ENCODE measurements at regions not wholly inside any gene's neighbourhood (a gene's known extent, or its start where the extent isn't known, plus 50 kb on each side); places are given as distances from the start of the nearest gene placed in this dataset.

GRCh38 chr17:72539981-72540897 lies 419.4 kb downstream of the SOX9 start:
- no peak overlapping the region for H3K27ac Mint-ChIP-seq
- H3K27me3 Mint-ChIP-seq: peaks cover 7 to 22% of the 10 kb centered on the region in 2 donors
- peak overlapping the region in 3 of 8 donors; percentile 36 to 70 (median 54) for H3K4me3 Mint-ChIP-seq

GRCh38 chr17:72542317-72542716 lies 421.5 kb downstream of the SOX9 start:
- Histone ChIP-seq H3K4me3 (ENCODE audit: low read length in 2 of 2) (no peak overlapping the region), H3K27me3 (ENCODE audit: insufficient read depth, low read length) (peaks cover 4% of the 10 kb centered on the region), H3K36me3 (ENCODE audit: insufficient read depth, low read length) (no peaks in the 10 kb centered on the region), H3K4me1 (ENCODE audit: insufficient read depth, low read length) (peaks cover 4% of the 10 kb centered on the region), H3K27ac (ENCODE audit: low read depth, low read length) (no peak overlapping the region), H3K9me3 (ENCODE audit: control insufficient read depth in 1 of 2, low read length in 2 of 2) (no peaks in the 10 kb centered on the region)
- H3K27ac Mint-ChIP-seq: no peak overlapping the region
- H3K4me3 Mint-ChIP-seq: no peak overlapping the region
- CTCF ChIA-PET (ENCODE audit: partially characterized antibody): interaction anchor here (1.2 kb wide), 1 partner anchor 17 kb away, joined by 5 read pairs; no protein-coding TSS in a partner anchor
- no peaks in the 10 kb centered on the region for H3K36me3 Mint-ChIP-seq
- no peak for DNase-seq
- peaks cover 2 to 11% (median 4%) of the 10 kb centered on the region in 4 donors for H3K4me1 Mint-ChIP-seq
- H3K9me3 Mint-ChIP-seq: peaks cover 0 to 5% (median 0%) of the 10 kb centered on the region in 8 donors
- POLR2A ChIA-PET (ENCODE audit: partially characterized antibody): no interaction called here
- intact Hi-C loops (cut with micrococcal nuclease): no loop called here
- H3K27me3 Mint-ChIP-seq: peaks cover 5 to 17% of the 10 kb centered on the region in 2 donors

More at GRCh38 chr17:72539981-72540897, 419.4 kb downstream of the SOX9 start:
- no peak overlapping the region for H3K4me3 ChIP-seq (ENCODE audit: low read length in 2 of 2)
- H3K4me1 ChIP-seq (ENCODE audit: insufficient read depth, low read length): peaks cover 4% of the 10 kb centered on the region
- CTCF ChIA-PET (ENCODE audit: partially characterized antibody): interaction anchor here (0.7 to 1.4 kb wide), 4 partner anchors 9 to 18 kb away, joined by 3 to 6 read pairs (median 4); no protein-coding TSS in a partner anchor
- Mint-ChIP-seq H3K36me3 (no peaks in the 10 kb centered on the region), H3K9me3 (peaks cover 0 to 2% (median 0%) of the 10 kb centered on the region in 8 donors), H3K4me1 (peaks cover 2 to 11% (median 4%) of the 10 kb centered on the region in 4 donors)
- POLR2A ChIA-PET (ENCODE audit: partially characterized antibody): no interaction called here
- intact Hi-C loops (cut with micrococcal nuclease): no loop called here
- peak in 4 of 5 donors; percentile 36 to 55 (median 42) for DNase-seq
- no peaks in the 10 kb centered on the region for H3K36me3 ChIP-seq (ENCODE audit: insufficient read depth, low read length)
- H3K9me3 ChIP-seq (ENCODE audit: control insufficient read depth in 1 of 2, low read length in 2 of 2): no peaks in the 10 kb centered on the region
- H3K27me3 ChIP-seq (ENCODE audit: insufficient read depth, low read length): peaks cover 4% of the 10 kb centered on the region
- H3K27ac ChIP-seq (ENCODE audit: low read depth, low read length): no peak overlapping the region

GRCh38 chr17:72545766-72546165 lies 424.9 kb downstream of the SOX9 start:
- DNase-seq: no peak
- Histone ChIP-seq H3K4me3 (ENCODE audit: low read length in 2 of 2) (no peak overlapping the region), H3K27ac (ENCODE audit: low read depth, low read length) (no peak overlapping the region), H3K9me3 (ENCODE audit: control insufficient read depth in 1 of 2, low read length in 2 of 2) (no peaks in the 10 kb centered on the region), H3K4me1 (ENCODE audit: insufficient read depth, low read length) (peaks cover under 1% of the 10 kb centered on the region), H3K36me3 (ENCODE audit: insufficient read depth, low read length) (no peaks in the 10 kb centered on the region), H3K27me3 (ENCODE audit: insufficient read depth, low read length) (peaks cover under 1% of the 10 kb centered on the region)
- intact Hi-C loops (cut with micrococcal nuclease): no loop called here
- ChIA-PET CTCF (ENCODE audit: partially characterized antibody) (interaction anchor here (0.9 to 1.3 kb wide), 3 partner anchors 11 to 15 kb away, joined by 3 to 4 read pairs (median 3); no protein-coding TSS in a partner anchor), POLR2A (ENCODE audit: partially characterized antibody) (no interaction called here)
- no peaks in the 10 kb centered on the region for H3K36me3 Mint-ChIP-seq
- H3K9me3 Mint-ChIP-seq: peaks cover 0 to 5% (median 0%) of the 10 kb centered on the region in 8 donors
- H3K27me3 Mint-ChIP-seq: peaks cover 0 to 8% of the 10 kb centered on the region in 2 donors
- H3K4me1 Mint-ChIP-seq: peaks cover 0 to 4% (median 2%) of the 10 kb centered on the region in 4 donors
- no peak overlapping the region for H3K27ac Mint-ChIP-seq
- no peak overlapping the region for H3K4me3 Mint-ChIP-seq

GRCh38 chr17:72553051-72553755 lies 432.4 kb downstream of the SOX9 start:
- Histone ChIP-seq H3K4me1 (ENCODE audit: insufficient read depth, low read length) (no peaks in the 10 kb centered on the region), H3K27ac (ENCODE audit: low read depth, low read length) (no peak overlapping the region), H3K4me3 (ENCODE audit: low read length in 2 of 2) (no peak overlapping the region), H3K27me3 (ENCODE audit: insufficient read depth, low read length) (no peaks in the 10 kb centered on the region), H3K36me3 (ENCODE audit: insufficient read depth, low read length) (no peaks in the 10 kb centered on the region), H3K9me3 (ENCODE audit: control insufficient read depth in 1 of 2, low read length in 2 of 2) (no peaks in the 10 kb centered on the region)
- Mint-ChIP-seq H3K4me1 (no peaks in the 10 kb centered on the region), H3K27ac (no peak overlapping the region), H3K9me3 (peaks cover 0 to 2% (median 0%) of the 10 kb centered on the region in 8 donors), H3K4me3 (no peak overlapping the region), H3K36me3 (no peaks in the 10 kb centered on the region), H3K27me3 (peaks cover 0 to 2% of the 10 kb centered on the region in 2 donors)
- ChIA-PET CTCF (ENCODE audit: partially characterized antibody) (no interaction called here), POLR2A (ENCODE audit: partially characterized antibody) (no interaction called here)
- intact Hi-C loops (cut with micrococcal nuclease): no loop called here
- no peak for DNase-seq

GRCh38 chr17:72554508-72554907 lies 433.7 kb downstream of the SOX9 start:
- no peaks in the 10 kb centered on the region for H3K4me1 Mint-ChIP-seq
- H3K27ac Mint-ChIP-seq: no peak overlapping the region
- no peak for DNase-seq

GRCh38 chr17:72555052-72555451 lies 434.2 kb downstream of the SOX9 start:
- CTCF ChIA-PET (ENCODE audit: partially characterized antibody): interaction anchor here (6.0 to 9.5 kb wide), 2 partner anchors 171 to 601 kb away, joined by 37 to 205 read pairs; no protein-coding TSS in a partner anchor
- no peak for DNase-seq
- peaks cover 0 to 2% of the 10 kb centered on the region in 2 donors for H3K27me3 Mint-ChIP-seq
- H3K9me3 Mint-ChIP-seq: no peaks in the 10 kb centered on the region
- no peaks in the 10 kb centered on the region for H3K4me1 Mint-ChIP-seq
- H3K4me3 Mint-ChIP-seq: no peak overlapping the region
- intact Hi-C loops (cut with micrococcal nuclease): loop anchor here (5.0 kb wide), 1 partner anchor 432 kb away; no protein-coding TSS in a partner anchor
- Histone ChIP-seq H3K9me3 (ENCODE audit: control insufficient read depth in 1 of 2, low read length in 2 of 2) (no peaks in the 10 kb centered on the region), H3K4me3 (ENCODE audit: low read length in 2 of 2) (no peak overlapping the region), H3K27me3 (ENCODE audit: insufficient read depth, low read length) (no peaks in the 10 kb centered on the region), H3K27ac (ENCODE audit: low read depth, low read length) (no peak overlapping the region), H3K36me3 (ENCODE audit: insufficient read depth, low read length) (no peaks in the 10 kb centered on the region), H3K4me1 (ENCODE audit: insufficient read depth, low read length) (no peaks in the 10 kb centered on the region)
- POLR2A ChIA-PET (ENCODE audit: partially characterized antibody): no interaction called here
- no peak overlapping the region for H3K27ac Mint-ChIP-seq
- H3K36me3 Mint-ChIP-seq: no peaks in the 10 kb centered on the region

More at GRCh38 chr17:72554508-72554907, 433.7 kb downstream of the SOX9 start:
- CTCF ChIA-PET (ENCODE audit: partially characterized antibody): interaction anchor here (9.5 kb wide), 1 partner anchor 172 kb away, joined by 205 read pairs; no protein-coding TSS in a partner anchor
- no peak overlapping the region for H3K4me3 ChIP-seq (ENCODE audit: low read length in 2 of 2)
- no peaks in the 10 kb centered on the region for H3K36me3 ChIP-seq (ENCODE audit: insufficient read depth, low read length)
- POLR2A ChIA-PET (ENCODE audit: partially characterized antibody): no interaction called here
- H3K9me3 Mint-ChIP-seq: peaks cover 0 to 2% (median 0%) of the 10 kb centered on the region in 8 donors
- H3K27me3 ChIP-seq (ENCODE audit: insufficient read depth, low read length): no peaks in the 10 kb centered on the region
- H3K4me1 ChIP-seq (ENCODE audit: insufficient read depth, low read length): no peaks in the 10 kb centered on the region
- no peaks in the 10 kb centered on the region for H3K9me3 ChIP-seq (ENCODE audit: control insufficient read depth in 1 of 2, low read length in 2 of 2)
- peaks cover 0 to 2% of the 10 kb centered on the region in 2 donors for H3K27me3 Mint-ChIP-seq
- no peak overlapping the region for H3K4me3 Mint-ChIP-seq
- H3K27ac ChIP-seq (ENCODE audit: low read depth, low read length): no peak overlapping the region
- H3K36me3 Mint-ChIP-seq: no peaks in the 10 kb centered on the region
- intact Hi-C loops (cut with micrococcal nuclease): no loop called here

All from CD4-positive, alpha-beta memory T cell (primary cell).